Peyer's patch (tissue), 4 donors: ENCODE measurements at regions not wholly inside any gene's neighbourhood (a gene's known extent, or its start where the extent isn't known, plus 50 kb on each side); places are given as distances from the start of the nearest gene placed in this dataset.

Experiments
- POLR2A ChIP-seq, 2 donors: fragments of 450-650 bp; IDR thresholded peaks; one replicate each; pipeline ENCODE4 v1.5.1; 2017; ENCODE audit warnings: antibody characterized with exemption in 2 of 2, mild to moderate bottlenecking in 2 of 2, moderate library complexity in 2 of 2
- TF ChIP-seq, protein P1 (sequence below), 6 experiments: fragments of 450-650 bp in 4 of 6; fragments of 200-600 bp in 2 of 6; sonication (generic) in 1 of 6; IDR thresholded peaks; one replicate each; pipeline ENCODE4 v1.5.1; 2017 to 2019; ENCODE audit warnings: antibody characterized with exemption in 6 of 6, mild to moderate bottlenecking in 3 of 6, moderate library complexity in 1 of 6

DNA sequence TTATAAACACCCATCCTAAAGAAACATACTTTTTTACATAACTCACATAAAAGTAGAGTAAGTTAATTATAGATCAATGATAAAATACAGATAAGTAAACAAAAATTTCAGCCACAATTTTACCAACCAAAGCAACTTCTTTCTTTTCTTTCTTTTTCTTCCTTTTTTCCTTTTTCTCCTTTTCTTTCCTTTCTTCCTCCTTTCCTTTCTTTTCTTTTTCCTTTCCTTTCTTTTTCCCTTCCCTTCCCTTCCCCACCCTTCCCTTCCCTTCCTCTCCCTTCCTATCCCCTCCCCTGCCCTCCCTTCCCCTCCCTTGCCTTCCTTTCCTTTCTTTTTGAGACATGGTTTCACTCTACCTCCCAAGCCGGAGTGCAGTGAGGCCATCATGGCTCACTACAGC is 56.5 kb upstream of the C1orf53 start:
- TF ChIP-seq, protein P1, sequence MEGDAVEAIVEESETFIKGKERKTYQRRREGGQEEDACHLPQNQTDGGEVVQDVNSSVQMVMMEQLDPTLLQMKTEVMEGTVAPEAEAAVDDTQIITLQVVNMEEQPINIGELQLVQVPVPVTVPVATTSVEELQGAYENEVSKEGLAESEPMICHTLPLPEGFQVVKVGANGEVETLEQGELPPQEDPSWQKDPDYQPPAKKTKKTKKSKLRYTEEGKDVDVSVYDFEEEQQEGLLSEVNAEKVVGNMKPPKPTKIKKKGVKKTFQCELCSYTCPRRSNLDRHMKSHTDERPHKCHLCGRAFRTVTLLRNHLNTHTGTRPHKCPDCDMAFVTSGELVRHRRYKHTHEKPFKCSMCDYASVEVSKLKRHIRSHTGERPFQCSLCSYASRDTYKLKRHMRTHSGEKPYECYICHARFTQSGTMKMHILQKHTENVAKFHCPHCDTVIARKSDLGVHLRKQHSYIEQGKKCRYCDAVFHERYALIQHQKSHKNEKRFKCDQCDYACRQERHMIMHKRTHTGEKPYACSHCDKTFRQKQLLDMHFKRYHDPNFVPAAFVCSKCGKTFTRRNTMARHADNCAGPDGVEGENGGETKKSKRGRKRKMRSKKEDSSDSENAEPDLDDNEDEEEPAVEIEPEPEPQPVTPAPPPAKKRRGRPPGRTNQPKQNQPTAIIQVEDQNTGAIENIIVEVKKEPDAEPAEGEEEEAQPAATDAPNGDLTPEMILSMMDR (IDR thresholded peaks at IDR 0.05): no peak
- TF ChIP-seq POLR2A (IDR thresholded peaks at IDR 0.05): no peak
